ENCODE measurements at regions not wholly inside any gene's neighbourhood (a gene's known extent, or its start where the extent isn't known, plus 50 kb on each side); places are given as distances from the start of the nearest gene placed in this dataset.

DNA sequence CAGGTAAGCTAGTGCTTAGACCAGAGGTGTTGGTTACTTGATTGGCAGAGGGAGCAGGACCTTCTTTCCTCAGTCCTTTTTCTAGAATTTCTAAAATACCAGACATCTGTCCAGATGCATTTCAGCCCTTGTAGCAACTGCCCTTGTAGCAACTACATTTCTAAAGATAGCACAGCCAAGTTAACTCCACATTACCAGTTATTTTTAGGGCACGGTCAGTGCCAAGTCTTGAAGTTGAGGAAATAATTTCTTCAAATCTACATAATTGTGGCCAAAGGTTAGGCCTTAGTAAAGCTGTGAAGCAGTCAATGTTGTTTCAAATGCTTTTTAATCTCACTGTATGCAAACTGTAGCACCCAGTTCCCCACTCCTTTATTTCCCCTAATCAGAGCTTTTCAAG is 62.9 kb downstream of the MID1IP1 start:
- DNase-seq (ENCODE audit: low read depth, low spot score), result peak; percentile 5
- H3K4me3 ChIP-seq (ENCODE audit: low read depth, low read length), result no peak overlapping the region
- in situ Hi-C loops (cut with HindIII; ENCODE audit: low sequenced_read_pairs), result no loop called here
- TF ChIP-seq, protein P1, sequence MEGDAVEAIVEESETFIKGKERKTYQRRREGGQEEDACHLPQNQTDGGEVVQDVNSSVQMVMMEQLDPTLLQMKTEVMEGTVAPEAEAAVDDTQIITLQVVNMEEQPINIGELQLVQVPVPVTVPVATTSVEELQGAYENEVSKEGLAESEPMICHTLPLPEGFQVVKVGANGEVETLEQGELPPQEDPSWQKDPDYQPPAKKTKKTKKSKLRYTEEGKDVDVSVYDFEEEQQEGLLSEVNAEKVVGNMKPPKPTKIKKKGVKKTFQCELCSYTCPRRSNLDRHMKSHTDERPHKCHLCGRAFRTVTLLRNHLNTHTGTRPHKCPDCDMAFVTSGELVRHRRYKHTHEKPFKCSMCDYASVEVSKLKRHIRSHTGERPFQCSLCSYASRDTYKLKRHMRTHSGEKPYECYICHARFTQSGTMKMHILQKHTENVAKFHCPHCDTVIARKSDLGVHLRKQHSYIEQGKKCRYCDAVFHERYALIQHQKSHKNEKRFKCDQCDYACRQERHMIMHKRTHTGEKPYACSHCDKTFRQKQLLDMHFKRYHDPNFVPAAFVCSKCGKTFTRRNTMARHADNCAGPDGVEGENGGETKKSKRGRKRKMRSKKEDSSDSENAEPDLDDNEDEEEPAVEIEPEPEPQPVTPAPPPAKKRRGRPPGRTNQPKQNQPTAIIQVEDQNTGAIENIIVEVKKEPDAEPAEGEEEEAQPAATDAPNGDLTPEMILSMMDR (IDR thresholded peaks at IDR 0.05; ENCODE audit: low read depth, low read length), result no peak

DNA sequence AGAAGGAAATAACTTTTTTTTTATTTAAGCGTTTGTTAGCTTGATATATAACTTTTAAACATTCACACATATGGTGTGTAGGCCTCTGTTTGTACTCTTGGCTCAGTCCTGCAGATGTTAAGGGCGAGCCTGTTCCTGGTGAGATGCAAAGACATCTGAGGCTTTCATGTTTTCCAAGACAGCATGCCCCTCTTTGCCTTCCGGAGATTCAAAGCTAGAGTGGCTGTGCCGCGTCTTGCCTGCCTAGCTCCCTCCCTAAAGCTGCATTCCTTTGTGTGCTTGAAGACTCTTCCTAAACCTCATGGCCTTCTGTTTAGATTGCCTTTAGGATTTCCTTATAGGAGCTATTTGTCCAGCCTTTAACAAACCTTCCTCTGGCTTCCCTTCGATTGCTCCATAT is 67.1 kb downstream of the MID1IP1 start:
- no peak overlapping the region for H3K4me3 ChIP-seq (ENCODE audit: low read depth, low read length)
- no peak for DNase-seq (ENCODE audit: low read depth, low spot score)
- TF ChIP-seq, protein P1 (IDR thresholded peaks at IDR 0.05; ENCODE audit: low read depth, low read length), result no peak
- in situ Hi-C loops (cut with HindIII; ENCODE audit: low sequenced_read_pairs), result no loop called here

- no peak overlapping the region for H3K4me3 ChIP-seq (ENCODE audit: low read depth, low read length)
- DNase-seq (ENCODE audit: low read depth, low spot score), result peak; percentile 58
- TF ChIP-seq, protein P1 (IDR thresholded peaks at IDR 0.05; ENCODE audit: low read depth, low read length), result no peak
- in situ Hi-C loops (cut with HindIII; ENCODE audit: low sequenced_read_pairs), result no loop called here
These were observed 67.7 kb downstream of the MID1IP1 start for GRCh38 chrX:38868941-38869401.

- no peak overlapping the region for H3K4me3 ChIP-seq (ENCODE audit: low read depth, low read length)
- DNase-seq (ENCODE audit: low read depth, low spot score), result no peak
- in situ Hi-C loops (cut with HindIII; ENCODE audit: low sequenced_read_pairs), result no loop called here
- TF ChIP-seq, protein P1 (IDR thresholded peaks at IDR 0.05; ENCODE audit: low read depth, low read length), result no peak
These were observed 69.2 kb downstream of the MID1IP1 start for GRCh38 chrX:38870361-38870895.

GRCh38 chrX:38871129-38872029 is 70.1 kb downstream of the MID1IP1 start:
- DNase-seq (ENCODE audit: low read depth, low spot score), result no peak
- TF ChIP-seq, protein P1 (IDR thresholded peaks at IDR 0.05; ENCODE audit: low read depth, low read length), result no peak
- in situ Hi-C loops (cut with HindIII; ENCODE audit: low sequenced_read_pairs), result no loop called here
- no peak overlapping the region for H3K4me3 ChIP-seq (ENCODE audit: low read depth, low read length)

DNA sequence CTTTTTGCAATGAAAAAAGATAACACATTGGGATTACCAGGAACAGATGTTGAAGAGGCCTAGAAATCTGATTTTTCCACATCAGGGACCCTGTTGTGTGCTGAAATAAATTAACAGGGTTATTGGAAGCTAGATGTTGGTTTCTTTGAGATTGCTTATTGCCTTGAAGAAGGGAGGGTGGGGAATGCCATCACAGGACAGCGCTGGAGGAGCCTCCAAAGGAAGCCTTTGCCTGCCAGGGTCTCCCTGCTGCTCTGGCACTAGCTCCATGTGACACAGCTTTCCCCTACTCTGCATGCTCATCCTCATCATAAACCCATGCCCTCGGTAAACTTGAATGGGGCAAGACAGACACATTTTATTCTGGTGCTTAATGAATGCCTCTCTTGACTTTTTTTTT is 76.1 kb downstream of the MID1IP1 start:
- no peak for DNase-seq (ENCODE audit: low read depth, low spot score)
- no peak overlapping the region for H3K4me3 ChIP-seq (ENCODE audit: low read depth, low read length)
- in situ Hi-C loops (cut with HindIII; ENCODE audit: low sequenced_read_pairs), result no loop called here
- TF ChIP-seq, protein P1 (IDR thresholded peaks at IDR 0.05; ENCODE audit: low read depth, low read length), result no peak
